Activated T-cell treated with anti-CD3 and anti-CD28 coated beads for 48 hours (primary cell): ENCODE measurements at regions not wholly inside any gene's neighbourhood (a gene's known extent, or its start where the extent isn't known, plus 50 kb on each side); places are given as distances from the start of the nearest gene placed in this dataset.
"Not testable (repeated sequence)": the region's sequence is repeated elsewhere in the genome, so short reads cannot be mapped to it uniquely, and the experiment has no call there.

Source experiments
- DNase-seq: peaks from one replicate; pipeline ENCODE4 v3.0.0-alpha.2; 2020; ENCODE audit warnings: low read depth

GRCh38 chr12:93204896-93205295 lies 172.8 kb upstream of the NUDT4 start:
- no peak for DNase-seq

- no peak for DNase-seq
Measured at GRCh38 chr12:93205361-93205760, 172.4 kb upstream of the NUDT4 start.

GRCh38 chr12:93208011-93208410 lies 169.7 kb upstream of the NUDT4 start:
- no peak for DNase-seq

GRCh38 chr12:93214523-93215289 lies 163.0 kb upstream of the NUDT4 start:
- no peak for DNase-seq

GRCh38 chr12:93215290-93215678 lies 162.4 kb upstream of the NUDT4 start:
- DNase-seq = no peak

- no peak for DNase-seq
Measured at GRCh38 chr12:93219947-93220346, 157.8 kb upstream of the NUDT4 start.

- no peak for DNase-seq
Measured at GRCh38 chr12:93221841-93222240, 155.9 kb upstream of the NUDT4 start.

GRCh38 chr12:93223440-93224426 lies 154.0 kb upstream of the NUDT4 start:
- DNase-seq = no peak

- no peak for DNase-seq
Measured at GRCh38 chr12:93225094-93225493, 152.6 kb upstream of the NUDT4 start.

GRCh38 chr12:93226361-93226760 lies 151.4 kb upstream of the NUDT4 start:
- DNase-seq = no peak

- DNase-seq = no peak
Measured at GRCh38 chr12:93229494-93230325, 148.0 kb upstream of the NUDT4 start.

- no peak for DNase-seq
Measured at GRCh38 chr12:93230326-93230720, 147.4 kb upstream of the NUDT4 start.

GRCh38 chr12:93231938-93232337 lies 145.8 kb upstream of the NUDT4 start:
- no peak for DNase-seq

- DNase-seq = no peak
Measured at GRCh38 chr12:93234641-93235040, 143.1 kb upstream of the NUDT4 start.

- DNase-seq = no peak
Measured at GRCh38 chr12:93235881-93236280, 141.8 kb upstream of the NUDT4 start.

GRCh38 chr12:93237235-93237915 lies 140.3 kb upstream of the NUDT4 start:
- DNase-seq = no peak

GRCh38 chr12:93238512-93239262 lies 139.0 kb upstream of the NUDT4 start:
- DNase-seq = not testable (repeated sequence)

- DNase-seq = not testable (repeated sequence)
Measured at GRCh38 chr12:93239789-93240188, 137.9 kb upstream of the NUDT4 start.

GRCh38 chr12:93242154-93242972 lies 135.4 kb upstream of the NUDT4 start:
- no peak for DNase-seq

- DNase-seq = no peak
Measured at GRCh38 chr12:93243382-93243688, 134.4 kb upstream of the NUDT4 start.
